ENCODE measurements at regions not wholly inside any gene's neighbourhood (a gene's known extent, or its start where the extent isn't known, plus 50 kb on each side); places are given as distances from the start of the nearest gene placed in this dataset.

DNA sequence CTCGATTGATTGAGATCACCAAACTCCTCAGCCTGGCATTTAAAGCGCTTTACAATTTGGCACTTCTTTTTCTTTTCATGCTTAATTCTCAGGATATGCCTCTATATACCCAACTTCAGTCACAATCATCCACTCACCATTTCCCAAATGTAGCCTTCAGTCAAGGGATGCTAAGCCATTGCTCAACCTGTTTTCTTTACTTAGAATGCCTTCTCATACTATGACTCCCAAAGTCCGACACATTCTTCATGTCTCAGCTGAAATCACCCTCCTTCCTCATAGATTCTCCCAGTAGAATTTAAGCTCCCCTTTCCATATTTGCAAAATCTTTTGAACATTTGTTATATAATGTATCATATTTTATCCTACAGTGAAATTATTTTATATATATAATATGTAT, 467.0 kb downstream of the LRIG3 start:
- H3K27me3 ChIP-seq (replicated peaks in 1 of 4; ENCODE audit: control extremely low read depth in 1 of 4, control insufficient read depth in 3 of 4, insufficient read depth in 4 of 4, low read length in 3 of 4), result no peaks in the 10 kb centered on the region
- H3K9me3 Mint-ChIP-seq (ENCODE audit: insufficient read depth), result no peaks in the 10 kb centered on the region
- ChIA-PET POLR2A (no interaction called here), CTCF (no interaction called here)
- no peak overlapping the region for H3K9ac ChIP-seq (ENCODE audit: low read length)
- peaks cover 3% of the 10 kb centered on the region for H3K27me3 Mint-ChIP-seq
- H3K4me3 Mint-ChIP-seq, result no peak overlapping the region
- no peaks in the 10 kb centered on the region for H3K4me1 Mint-ChIP-seq
- H4K20me1 ChIP-seq (ENCODE audit: control insufficient read depth, insufficient read depth, low read length, poor library complexity, severe bottlenecking), result no peaks in the 10 kb centered on the region
- intact Hi-C loops (cut with micrococcal nuclease), result no loop called here
- H3K4me1 ChIP-seq (ENCODE audit: control insufficient read depth in 2 of 2, insufficient read depth in 2 of 2, low read length in 2 of 2), result no peaks in the 10 kb centered on the region
- no peaks in the 10 kb centered on the region for H3K36me3 ChIP-seq (replicated peaks in 1 of 2; ENCODE audit: control extremely low read depth in 1 of 2, control insufficient read depth in 1 of 2, extremely low read depth in 1 of 2, insufficient read depth in 2 of 2, low read length in 1 of 2)
- TF ChIP-seq EZH2 (IDR thresholded peaks at IDR 0.05; ENCODE audit: borderline replicate concordance, insufficient read depth, low read depth, low read length, poor library complexity, severe bottlenecking), result no peak
- TF ChIP-seq, protein P1, sequence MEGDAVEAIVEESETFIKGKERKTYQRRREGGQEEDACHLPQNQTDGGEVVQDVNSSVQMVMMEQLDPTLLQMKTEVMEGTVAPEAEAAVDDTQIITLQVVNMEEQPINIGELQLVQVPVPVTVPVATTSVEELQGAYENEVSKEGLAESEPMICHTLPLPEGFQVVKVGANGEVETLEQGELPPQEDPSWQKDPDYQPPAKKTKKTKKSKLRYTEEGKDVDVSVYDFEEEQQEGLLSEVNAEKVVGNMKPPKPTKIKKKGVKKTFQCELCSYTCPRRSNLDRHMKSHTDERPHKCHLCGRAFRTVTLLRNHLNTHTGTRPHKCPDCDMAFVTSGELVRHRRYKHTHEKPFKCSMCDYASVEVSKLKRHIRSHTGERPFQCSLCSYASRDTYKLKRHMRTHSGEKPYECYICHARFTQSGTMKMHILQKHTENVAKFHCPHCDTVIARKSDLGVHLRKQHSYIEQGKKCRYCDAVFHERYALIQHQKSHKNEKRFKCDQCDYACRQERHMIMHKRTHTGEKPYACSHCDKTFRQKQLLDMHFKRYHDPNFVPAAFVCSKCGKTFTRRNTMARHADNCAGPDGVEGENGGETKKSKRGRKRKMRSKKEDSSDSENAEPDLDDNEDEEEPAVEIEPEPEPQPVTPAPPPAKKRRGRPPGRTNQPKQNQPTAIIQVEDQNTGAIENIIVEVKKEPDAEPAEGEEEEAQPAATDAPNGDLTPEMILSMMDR (IDR thresholded peaks at IDR 0.05), result no peak
- no peaks in the 10 kb centered on the region for H3K79me2 ChIP-seq (ENCODE audit: control insufficient read depth, insufficient read depth, low read length)
- 100% methylated on average over 2 of the region's 3 CpGs for WGBS (ENCODE audit: insufficient coverage)
- H3K9me3 ChIP-seq (ENCODE audit: control extremely low read depth in 1 of 3, control insufficient read depth in 2 of 3, insufficient read depth in 1 of 3, low read length in 2 of 3), result peaks cover 0 to 3% (median 0%) of the 10 kb centered on the region in 3 donors
- no peak overlapping the region for H2AFZ ChIP-seq (ENCODE audit: insufficient read depth, low read depth, low read length, poor library complexity, severe bottlenecking)
- no peak overlapping the region for H3K4me3 ChIP-seq (ENCODE audit: control extremely low read depth in 1 of 5, extremely low read depth in 1 of 5, insufficient read depth in 1 of 5, low read depth in 2 of 5, low read length in 4 of 5)
- ATAC-seq (ENCODE audit: low read depth) (no peak), DNase-seq (no peak)
- no peak overlapping the region for H3K27ac Mint-ChIP-seq
- H3K4me2 ChIP-seq (replicated peaks; ENCODE audit: low read depth, low read length, poor library complexity, severe bottlenecking), result no peak overlapping the region
- H3K27ac ChIP-seq (ENCODE audit: low read length in 2 of 2), result no peak overlapping the region

DNA sequence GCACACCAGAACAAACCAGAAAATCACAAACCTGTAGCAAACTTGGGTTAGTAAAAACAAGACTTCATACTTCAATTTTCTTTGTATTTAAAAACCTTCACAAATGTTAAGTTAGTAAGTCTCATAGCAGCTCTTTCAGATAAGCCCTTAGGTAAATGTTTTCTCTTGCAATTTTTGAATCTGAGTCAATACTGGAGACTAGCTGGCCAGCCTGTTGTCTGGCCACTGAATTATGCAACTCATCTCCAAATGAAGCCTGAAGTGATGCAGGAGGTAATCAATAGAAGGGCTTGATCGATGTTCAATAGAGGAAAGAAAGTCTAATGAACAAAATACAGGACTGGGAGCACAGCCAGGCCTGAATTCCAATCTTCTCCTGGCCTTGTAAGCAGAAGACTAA, 465.2 kb downstream of the LRIG3 start:
- H3K4me3 Mint-ChIP-seq, result no peak overlapping the region
- no peak overlapping the region for H3K27ac ChIP-seq (ENCODE audit: low read length in 2 of 2)
- WGBS (ENCODE audit: insufficient coverage), result no CpG with 5 or more reads among the region's 1 CpG
- H3K36me3 ChIP-seq (replicated peaks in 1 of 2; ENCODE audit: control extremely low read depth in 1 of 2, control insufficient read depth in 1 of 2, extremely low read depth in 1 of 2, insufficient read depth in 2 of 2, low read length in 1 of 2), result no peaks in the 10 kb centered on the region
- H3K9ac ChIP-seq (ENCODE audit: low read length), result no peak overlapping the region
- no peak overlapping the region for H2AFZ ChIP-seq (ENCODE audit: insufficient read depth, low read depth, low read length, poor library complexity, severe bottlenecking)
- H3K4me2 ChIP-seq (replicated peaks; ENCODE audit: low read depth, low read length, poor library complexity, severe bottlenecking), result no peak overlapping the region
- H3K4me1 ChIP-seq (ENCODE audit: control insufficient read depth in 2 of 2, insufficient read depth in 2 of 2, low read length in 2 of 2), result no peaks in the 10 kb centered on the region
- H3K27me3 Mint-ChIP-seq, result peaks cover 8% of the 10 kb centered on the region
- H3K27ac Mint-ChIP-seq, result no peak overlapping the region
- DNase-seq, result no peak
- ChIA-PET CTCF (no interaction called here), POLR2A (no interaction called here)
- TF ChIP-seq, protein P1 (IDR thresholded peaks at IDR 0.05), result no peak
- TF ChIP-seq EZH2 (IDR thresholded peaks at IDR 0.05; ENCODE audit: borderline replicate concordance, insufficient read depth, low read depth, low read length, poor library complexity, severe bottlenecking), result no peak
- H3K9me3 ChIP-seq (ENCODE audit: control extremely low read depth in 1 of 3, control insufficient read depth in 2 of 3, insufficient read depth in 1 of 3, low read length in 2 of 3), result peaks cover 0 to 3% (median 0%) of the 10 kb centered on the region in 3 donors
- intact Hi-C loops (cut with micrococcal nuclease), result no loop called here
- no peaks in the 10 kb centered on the region for H3K27me3 ChIP-seq (replicated peaks in 1 of 4; ENCODE audit: control extremely low read depth in 1 of 4, control insufficient read depth in 3 of 4, insufficient read depth in 4 of 4, low read length in 3 of 4)
- H3K79me2 ChIP-seq (ENCODE audit: control insufficient read depth, insufficient read depth, low read length), result no peaks in the 10 kb centered on the region
- no peaks in the 10 kb centered on the region for H3K9me3 Mint-ChIP-seq (ENCODE audit: insufficient read depth)
- H3K4me1 Mint-ChIP-seq, result no peaks in the 10 kb centered on the region
- no peak overlapping the region for H3K4me3 ChIP-seq (ENCODE audit: control extremely low read depth in 1 of 5, extremely low read depth in 1 of 5, insufficient read depth in 1 of 5, low read depth in 2 of 5, low read length in 4 of 5)
- no peaks in the 10 kb centered on the region for H4K20me1 ChIP-seq (ENCODE audit: control insufficient read depth, insufficient read depth, low read length, poor library complexity, severe bottlenecking)
- no peak for ATAC-seq (ENCODE audit: low read depth)

All from B cell (primary cell).